Neuron (in vitro differentiated cells): ENCODE measurements at regions not wholly inside any gene's neighbourhood (a gene's known extent, or its start where the extent isn't known, plus 50 kb on each side); places are given as distances from the start of the nearest gene placed in this dataset.

Experiments
- H2AFZ ChIP-seq: one replicate; pipeline ENCODE4 v1.6.1; 2013; ENCODE audit warnings: low read depth, mild to moderate bottlenecking, inconsistent platforms, low read length, moderate library complexity
- H3K27me3 ChIP-seq: one replicate; pipeline ENCODE4 v1.6.1; 2013; ENCODE audit warnings: low read length; ENCODE audit not compliant: insufficient read depth
- H3K36me3 ChIP-seq: one replicate; pipeline ENCODE4 v1.6.1; 2013; ENCODE audit warnings: low read length; ENCODE audit not compliant: insufficient read depth
- H3K4me1 ChIP-seq: one replicate; pipeline ENCODE4 v1.6.1; 2013; ENCODE audit warnings: low read length; ENCODE audit not compliant: insufficient read depth
- H3K4me3 ChIP-seq: 2 replicates; pipeline ENCODE4 v1.5.1; 2013; ENCODE audit warnings: mild to moderate bottlenecking, low read length, moderate library complexity
- H3K9me3 ChIP-seq: one replicate; pipeline ENCODE4 v1.6.1; 2013; ENCODE audit warnings: low read length

- H3K4me1 ChIP-seq, result peaks cover 10% of the 10 kb centered on the region
- no peaks in the 10 kb centered on the region for H3K27me3 ChIP-seq
- H3K4me3 ChIP-seq, result no peak overlapping the region
- H3K9me3 ChIP-seq, result no peaks in the 10 kb centered on the region
- H2AFZ ChIP-seq, result no peak overlapping the region
- H3K36me3 ChIP-seq, result no peaks in the 10 kb centered on the region
Measured at GRCh38 chr15:62846805-62847495, 195.6 kb upstream of the TPM1 start.

- peaks cover 10% of the 10 kb centered on the region for H3K4me1 ChIP-seq
- H2AFZ ChIP-seq, result no peak overlapping the region
- no peaks in the 10 kb centered on the region for H3K9me3 ChIP-seq
- no peak overlapping the region for H3K4me3 ChIP-seq
- no peaks in the 10 kb centered on the region for H3K36me3 ChIP-seq
- no peaks in the 10 kb centered on the region for H3K27me3 ChIP-seq
Measured at GRCh38 chr15:62847900-62848489, 194.6 kb upstream of the TPM1 start.

- H3K9me3 ChIP-seq, result no peaks in the 10 kb centered on the region
- no peak overlapping the region for H2AFZ ChIP-seq
- H3K4me3 ChIP-seq, result no peak overlapping the region
- H3K4me1 ChIP-seq, result peaks cover 10% of the 10 kb centered on the region
- H3K36me3 ChIP-seq, result no peaks in the 10 kb centered on the region
- H3K27me3 ChIP-seq, result no peaks in the 10 kb centered on the region
Measured at GRCh38 chr15:62848632-62849050, 193.9 kb upstream of the TPM1 start.

GRCh38 chr15:62849316-62850106, 193.0 kb upstream of the TPM1 start:
- no peaks in the 10 kb centered on the region for H3K36me3 ChIP-seq
- H3K4me3 ChIP-seq, result no peak overlapping the region
- no peak overlapping the region for H2AFZ ChIP-seq
- H3K9me3 ChIP-seq, result no peaks in the 10 kb centered on the region
- peaks cover 9% of the 10 kb centered on the region for H3K4me1 ChIP-seq
- H3K27me3 ChIP-seq, result no peaks in the 10 kb centered on the region

GRCh38 chr15:62850318-62850717, 192.2 kb upstream of the TPM1 start:
- H3K9me3 ChIP-seq, result no peaks in the 10 kb centered on the region
- no peaks in the 10 kb centered on the region for H3K36me3 ChIP-seq
- peaks cover 4% of the 10 kb centered on the region for H3K4me1 ChIP-seq
- no peak overlapping the region for H2AFZ ChIP-seq
- H3K4me3 ChIP-seq, result no peak overlapping the region
- H3K27me3 ChIP-seq, result no peaks in the 10 kb centered on the region

GRCh38 chr15:62850791-62851291, 191.7 kb upstream of the TPM1 start:
- Histone ChIP-seq H3K36me3 (no peaks in the 10 kb centered on the region), H3K4me3 (no peak overlapping the region), H2AFZ (no peak overlapping the region), H3K4me1 (peaks cover 1% of the 10 kb centered on the region), H3K9me3 (no peaks in the 10 kb centered on the region), H3K27me3 (no peaks in the 10 kb centered on the region)

GRCh38 chr15:62853114-62853840, 189.3 kb upstream of the TPM1 start:
- Histone ChIP-seq H3K4me1 (no peaks in the 10 kb centered on the region), H3K27me3 (no peaks in the 10 kb centered on the region), H3K4me3 (no peak overlapping the region), H3K9me3 (no peaks in the 10 kb centered on the region), H3K36me3 (no peaks in the 10 kb centered on the region), H2AFZ (no peak overlapping the region)

- Histone ChIP-seq H2AFZ (no peak overlapping the region), H3K9me3 (no peaks in the 10 kb centered on the region), H3K27me3 (no peaks in the 10 kb centered on the region), H3K36me3 (no peaks in the 10 kb centered on the region), H3K4me1 (no peaks in the 10 kb centered on the region), H3K4me3 (no peak overlapping the region)
Measured at GRCh38 chr15:62853841-62854225, 188.7 kb upstream of the TPM1 start.

GRCh38 chr15:62854420-62855084, 188.0 kb upstream of the TPM1 start:
- H3K27me3 ChIP-seq, result no peaks in the 10 kb centered on the region
- no peak overlapping the region for H3K4me3 ChIP-seq
- H3K9me3 ChIP-seq, result no peaks in the 10 kb centered on the region
- no peaks in the 10 kb centered on the region for H3K36me3 ChIP-seq
- no peaks in the 10 kb centered on the region for H3K4me1 ChIP-seq
- no peak overlapping the region for H2AFZ ChIP-seq

GRCh38 chr15:62855085-62855476, 187.5 kb upstream of the TPM1 start:
- no peaks in the 10 kb centered on the region for H3K4me1 ChIP-seq
- H2AFZ ChIP-seq, result no peak overlapping the region
- H3K36me3 ChIP-seq, result no peaks in the 10 kb centered on the region
- H3K27me3 ChIP-seq, result no peaks in the 10 kb centered on the region
- H3K9me3 ChIP-seq, result no peaks in the 10 kb centered on the region
- H3K4me3 ChIP-seq, result no peak overlapping the region

GRCh38 chr15:62856466-62857246, 185.9 kb upstream of the TPM1 start:
- Histone ChIP-seq H3K4me1 (no peaks in the 10 kb centered on the region), H3K9me3 (no peaks in the 10 kb centered on the region), H2AFZ (no peak overlapping the region), H3K4me3 (no peak overlapping the region), H3K27me3 (no peaks in the 10 kb centered on the region), H3K36me3 (no peaks in the 10 kb centered on the region)

GRCh38 chr15:62857411-62857853, 185.1 kb upstream of the TPM1 start:
- no peaks in the 10 kb centered on the region for H3K27me3 ChIP-seq
- H2AFZ ChIP-seq, result no peak overlapping the region
- no peaks in the 10 kb centered on the region for H3K36me3 ChIP-seq
- H3K4me3 ChIP-seq, result no peak overlapping the region
- H3K4me1 ChIP-seq, result no peaks in the 10 kb centered on the region
- H3K9me3 ChIP-seq, result no peaks in the 10 kb centered on the region
